ENCODE measurements at regions not wholly inside any gene's neighbourhood (a gene's known extent, or its start where the extent isn't known, plus 50 kb on each side); places are given as distances from the start of the nearest gene placed in this dataset.

- no peak for DNase-seq (ENCODE audit: extremely low spot score, unreplicated experiment)
- H3K27ac Mint-ChIP-seq (ENCODE audit: unreplicated experiment): no peak overlapping the region
Measured at GRCh38 chr2:142670362-142670761, 207.1 kb upstream of the KYNU start.

GRCh38 chr2:142668420-142668819 lies 209.0 kb upstream of the KYNU start:
- H3K9me3 Mint-ChIP-seq (ENCODE audit: unreplicated experiment): no peaks in the 10 kb centered on the region
- no peaks in the 10 kb centered on the region for H3K36me3 Mint-ChIP-seq (ENCODE audit: unreplicated experiment)
- no peak overlapping the region for H3K4me3 Mint-ChIP-seq (ENCODE audit: unreplicated experiment)
- DNase-seq (ENCODE audit: extremely low spot score, unreplicated experiment): no peak
- H3K27me3 Mint-ChIP-seq (ENCODE audit: unreplicated experiment): no peaks in the 10 kb centered on the region
- peaks cover 1% of the 10 kb centered on the region for H3K4me1 Mint-ChIP-seq (ENCODE audit: unreplicated experiment)
- no peak for TF ChIP-seq CTCF (IDR thresholded peaks at IDR 0.05)
- no peak overlapping the region for H3K27ac Mint-ChIP-seq (ENCODE audit: unreplicated experiment)

More at GRCh38 chr2:142670362-142670761, 207.1 kb upstream of the KYNU start:
- no peaks in the 10 kb centered on the region for H3K36me3 Mint-ChIP-seq (ENCODE audit: unreplicated experiment)
- no peaks in the 10 kb centered on the region for H3K27me3 Mint-ChIP-seq (ENCODE audit: unreplicated experiment)
- H3K4me1 Mint-ChIP-seq (ENCODE audit: unreplicated experiment): peaks cover 1% of the 10 kb centered on the region
- no peaks in the 10 kb centered on the region for H3K9me3 Mint-ChIP-seq (ENCODE audit: unreplicated experiment)
- no peak for TF ChIP-seq CTCF (IDR thresholded peaks at IDR 0.05)
- no peak overlapping the region for H3K4me3 Mint-ChIP-seq (ENCODE audit: unreplicated experiment)

GRCh38 chr2:142665241-142665640 lies 212.2 kb upstream of the KYNU start:
- Mint-ChIP-seq H3K27ac (ENCODE audit: unreplicated experiment) (no peak overlapping the region), H3K27me3 (ENCODE audit: unreplicated experiment) (no peaks in the 10 kb centered on the region), H3K4me1 (ENCODE audit: unreplicated experiment) (no peaks in the 10 kb centered on the region), H3K9me3 (ENCODE audit: unreplicated experiment) (no peaks in the 10 kb centered on the region), H3K4me3 (ENCODE audit: unreplicated experiment) (no peak overlapping the region), H3K36me3 (ENCODE audit: unreplicated experiment) (no peaks in the 10 kb centered on the region)
- TF ChIP-seq CTCF (IDR thresholded peaks at IDR 0.05): no peak
- DNase-seq (ENCODE audit: extremely low spot score, unreplicated experiment): no peak

- no peak for TF ChIP-seq CTCF (IDR thresholded peaks at IDR 0.05)
- Mint-ChIP-seq H3K9me3 (ENCODE audit: unreplicated experiment) (no peaks in the 10 kb centered on the region), H3K27me3 (ENCODE audit: unreplicated experiment) (no peaks in the 10 kb centered on the region), H3K4me1 (ENCODE audit: unreplicated experiment) (no peaks in the 10 kb centered on the region), H3K27ac (ENCODE audit: unreplicated experiment) (no peak overlapping the region), H3K36me3 (ENCODE audit: unreplicated experiment) (no peaks in the 10 kb centered on the region), H3K4me3 (ENCODE audit: unreplicated experiment) (no peak overlapping the region)
- DNase-seq (ENCODE audit: extremely low spot score, unreplicated experiment): no peak
Measured at GRCh38 chr2:142650601-142651000, 226.9 kb upstream of the KYNU start.

- Mint-ChIP-seq H3K4me3 (ENCODE audit: unreplicated experiment) (no peak overlapping the region), H3K27ac (ENCODE audit: unreplicated experiment) (no peak overlapping the region), H3K27me3 (ENCODE audit: unreplicated experiment) (no peaks in the 10 kb centered on the region), H3K9me3 (ENCODE audit: unreplicated experiment) (no peaks in the 10 kb centered on the region), H3K36me3 (ENCODE audit: unreplicated experiment) (no peaks in the 10 kb centered on the region), H3K4me1 (ENCODE audit: unreplicated experiment) (no peaks in the 10 kb centered on the region)
- no peak for DNase-seq (ENCODE audit: extremely low spot score, unreplicated experiment)
- TF ChIP-seq CTCF (IDR thresholded peaks at IDR 0.05): no peak
Measured at GRCh38 chr2:142649581-142649980, 227.9 kb upstream of the KYNU start.
